Psoas muscle (tissue), 7 donors: ENCODE measurements at regions not wholly inside any gene's neighbourhood (a gene's known extent, or its start where the extent isn't known, plus 50 kb on each side); places are given as distances from the start of the nearest gene placed in this dataset.

Experiments
- ATAC-seq, 4 donors: fragments of 200-7000 bp; cut with Tn5 transposase; one replicate each; pipeline ENCODE4 v1.9.1; 2020; ENCODE audit warnings: moderate library complexity in 3 of 4, mild to moderate bottlenecking in 2 of 4
- DNase-seq, 2 donors: peaks; one replicate each; pipeline ENCODE4 v3.0.0-alpha.2; 2020
- H3K27ac ChIP-seq: fragments of 200-600 bp; one replicate; pipeline ENCODE4 v1.8.0; 2022
- H3K27me3 ChIP-seq, 3 donors: fragments of 200-600 bp in 1 of 3; one replicate each; pipeline versions ENCODE4 v1.6.1 to v1.8.0; 2013 to 2022; ENCODE audit warnings: low read length in 2 of 3, mild to moderate bottlenecking in 2 of 3, moderate library complexity in 1 of 3; ENCODE audit not compliant: insufficient read depth in 3 of 3
- H3K36me3 ChIP-seq, 2 donors: fragments of 200-600 bp in 1 of 2; one replicate each; pipeline versions ENCODE4 v1.6.1 to v1.8.0; 2013 to 2022; ENCODE audit warnings: low read depth in 1 of 2, mild to moderate bottlenecking in 1 of 2, moderate library complexity in 1 of 2; ENCODE audit not compliant: insufficient read depth in 1 of 2
- H3K4me1 ChIP-seq: fragments of 200-600 bp; one replicate; pipeline ENCODE4 v1.8.0; 2022
- H3K4me3 ChIP-seq: fragments of 200-600 bp; one replicate; pipeline ENCODE4 v1.8.0; 2022; ENCODE audit warnings: mild to moderate bottlenecking
- H3K9me3 ChIP-seq: fragments of 200-600 bp; one replicate; pipeline ENCODE4 v1.8.0; 2022
- WGBS, 3 donors: extraction: QIAGEN DNeasy Blood & Tissue Kit; methylation state at CpG; one replicate each; pipeline versions ENCODE4 v1.1.6 to v1.1.7; 2013; 5-methylcytosine and 5-hydroxymethylcytosine counted together
- intact Hi-C, 2 donors: fragments of 100-400 bp; cut with DNase I; formaldehyde crosslinking; loops; one replicate each; pipeline versions ENCODE4 v1.11.0 to v1.14.2; 2022
- TF ChIP-seq, protein P1 (sequence below): fragments of 200-600 bp; IDR thresholded peaks from one replicate; pipeline ENCODE4 v1.8.0; 2022; ENCODE audit warnings: antibody characterized with exemption
- donor health status: healthy with polysubstance abuse.
- donor health status: DM: no; HTN: no; CAD: no; lungs with moderate emphysema.
- donor health status: Bipolar disorder and iron deficiency.
- donor health status: healthy.
- donor health status: DM: yes; HTN: yes; CAD: no.
- donor health status: DM: no; HTN: no; CAD: no.
- donor health status: DM: yes; HTN: yes; CAD: no.

DNA sequence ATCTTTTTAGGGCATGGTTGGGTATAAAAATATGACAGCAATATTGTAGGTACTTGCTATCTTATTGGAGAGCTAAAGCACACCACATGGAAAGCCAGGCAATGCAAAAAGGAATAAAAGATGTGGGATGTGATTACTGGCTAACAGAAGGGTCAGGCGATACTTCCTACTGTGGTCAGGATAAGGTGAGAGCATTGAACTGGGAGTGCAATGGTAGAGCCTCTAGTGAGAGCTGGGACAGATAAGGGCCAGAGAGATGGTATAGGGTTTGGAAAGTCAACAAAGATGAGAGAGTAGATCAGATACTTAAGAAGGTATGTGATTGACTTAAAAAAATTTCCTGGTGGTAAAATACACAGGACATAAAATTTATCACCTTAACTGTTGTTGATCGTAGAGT, 160.7 kb upstream of the MAN1A1 start:
- 89 to 97% (median 94%) methylated on average over 2 of the region's 2 CpGs for WGBS, 3 donors
- intact Hi-C loops = no loop called here
- no peak for ATAC-seq
- Histone ChIP-seq H3K36me3 (no peaks in the 10 kb centered on the region), H3K9me3 (no peaks in the 10 kb centered on the region), H3K4me1 (no peaks in the 10 kb centered on the region), H3K27me3 (no peaks in the 10 kb centered on the region), H3K4me3 (no peak overlapping the region), H3K27ac (no peak overlapping the region)
- TF ChIP-seq, protein P1, sequence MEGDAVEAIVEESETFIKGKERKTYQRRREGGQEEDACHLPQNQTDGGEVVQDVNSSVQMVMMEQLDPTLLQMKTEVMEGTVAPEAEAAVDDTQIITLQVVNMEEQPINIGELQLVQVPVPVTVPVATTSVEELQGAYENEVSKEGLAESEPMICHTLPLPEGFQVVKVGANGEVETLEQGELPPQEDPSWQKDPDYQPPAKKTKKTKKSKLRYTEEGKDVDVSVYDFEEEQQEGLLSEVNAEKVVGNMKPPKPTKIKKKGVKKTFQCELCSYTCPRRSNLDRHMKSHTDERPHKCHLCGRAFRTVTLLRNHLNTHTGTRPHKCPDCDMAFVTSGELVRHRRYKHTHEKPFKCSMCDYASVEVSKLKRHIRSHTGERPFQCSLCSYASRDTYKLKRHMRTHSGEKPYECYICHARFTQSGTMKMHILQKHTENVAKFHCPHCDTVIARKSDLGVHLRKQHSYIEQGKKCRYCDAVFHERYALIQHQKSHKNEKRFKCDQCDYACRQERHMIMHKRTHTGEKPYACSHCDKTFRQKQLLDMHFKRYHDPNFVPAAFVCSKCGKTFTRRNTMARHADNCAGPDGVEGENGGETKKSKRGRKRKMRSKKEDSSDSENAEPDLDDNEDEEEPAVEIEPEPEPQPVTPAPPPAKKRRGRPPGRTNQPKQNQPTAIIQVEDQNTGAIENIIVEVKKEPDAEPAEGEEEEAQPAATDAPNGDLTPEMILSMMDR = no peak
- no peak for DNase-seq

DNA sequence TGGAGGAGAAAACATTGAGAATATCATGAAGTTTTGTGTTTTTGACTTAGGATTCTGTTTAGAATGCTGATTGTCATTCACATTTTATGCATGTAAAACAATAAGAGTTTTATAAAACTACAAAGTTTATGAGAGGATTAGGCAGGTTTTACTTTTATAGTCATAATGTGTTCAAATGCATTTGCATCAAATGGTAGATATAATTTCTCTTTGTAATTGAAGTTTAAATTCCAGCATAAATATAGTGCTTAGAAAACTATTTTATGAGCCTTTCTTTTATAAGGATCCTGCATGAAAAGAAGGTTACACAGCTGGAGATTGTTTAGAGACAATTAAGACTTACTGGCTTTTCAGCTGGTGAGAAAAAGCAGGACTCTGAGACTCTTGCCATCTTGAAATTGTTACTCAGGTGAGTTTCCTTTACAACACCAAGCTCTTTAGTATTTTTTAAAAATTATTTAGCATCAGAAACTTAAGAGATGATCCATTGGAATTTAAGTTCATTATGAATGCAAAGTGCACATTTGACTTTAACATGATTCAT, 157.1 kb upstream of the MAN1A1 start:
- H3K4me1 ChIP-seq = no peaks in the 10 kb centered on the region
- ATAC-seq (no peak), DNase-seq (no peak)
- no peak overlapping the region for H3K4me3 ChIP-seq
- intact Hi-C loops = no loop called here
- TF ChIP-seq, protein P1 = no peak
- no peak overlapping the region for H3K27ac ChIP-seq
- no peaks in the 10 kb centered on the region for H3K9me3 ChIP-seq
- no peaks in the 10 kb centered on the region for H3K27me3 ChIP-seq
- H3K36me3 ChIP-seq = no peaks in the 10 kb centered on the region

DNA sequence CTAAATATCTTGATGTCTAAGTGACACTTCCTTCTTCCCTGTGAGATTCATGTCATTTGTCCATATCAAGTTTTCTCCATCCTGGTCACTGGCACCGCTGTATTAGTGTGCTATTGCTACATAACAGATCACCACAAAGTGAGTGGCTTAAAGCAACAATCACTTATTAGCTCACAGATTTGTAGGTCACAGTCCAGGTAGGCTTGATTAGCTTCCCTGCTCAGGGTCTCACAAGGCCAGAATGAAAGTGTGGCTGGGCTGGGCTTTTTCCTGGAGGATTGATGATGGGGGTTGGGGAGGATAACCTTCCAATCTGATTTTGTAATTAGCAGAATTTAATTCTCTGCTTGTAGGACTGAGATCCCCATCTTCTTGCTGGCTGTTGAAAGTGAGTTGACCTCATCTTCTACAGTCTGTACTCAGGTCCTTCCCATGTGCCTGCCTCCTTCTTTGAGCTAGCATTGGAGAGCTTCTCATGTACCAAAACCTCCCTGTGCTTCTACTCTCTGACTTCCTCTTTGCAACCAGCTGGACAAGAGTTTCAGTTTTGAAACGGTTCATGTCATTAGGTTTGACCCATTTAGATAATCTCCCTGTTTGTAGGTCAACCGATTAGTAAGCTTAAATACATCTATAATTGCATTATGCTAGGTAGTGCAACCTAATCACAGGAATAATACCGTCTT, 152.4 kb upstream of the MAN1A1 start:
- no peaks in the 10 kb centered on the region for H3K4me1 ChIP-seq
- H3K27ac ChIP-seq = no peak overlapping the region
- no peak for DNase-seq
- no peaks in the 10 kb centered on the region for H3K9me3 ChIP-seq
- H3K36me3 ChIP-seq = no peaks in the 10 kb centered on the region
- no peak overlapping the region for H3K4me3 ChIP-seq
- TF ChIP-seq, protein P1 = no peak
- ATAC-seq = no peak
- 66 to 68% (median 67%) methylated on average over 4 of the region's 4 CpGs for WGBS, 3 donors
- H3K27me3 ChIP-seq = no peaks in the 10 kb centered on the region
- intact Hi-C loops = no loop called here

DNA sequence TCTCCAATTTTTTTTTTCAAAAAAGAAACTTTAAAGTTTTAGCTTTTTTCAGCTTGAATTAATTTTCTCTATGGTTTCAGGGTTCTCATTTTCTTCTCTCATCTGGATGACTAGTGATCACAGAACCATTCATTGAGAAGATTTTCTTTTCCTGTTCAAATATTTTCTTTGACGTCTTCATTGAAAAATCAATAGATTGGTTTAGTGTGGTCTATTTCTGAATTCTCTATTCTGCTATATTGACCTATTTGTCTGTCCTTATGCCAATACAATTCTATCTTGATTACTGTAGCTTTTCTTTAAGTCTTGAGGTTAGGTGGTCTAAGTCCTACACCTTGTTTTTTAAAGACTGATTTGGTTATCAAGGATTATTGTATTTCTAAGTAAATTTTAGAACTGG, 150.2 kb upstream of the MAN1A1 start:
- H3K36me3 ChIP-seq = no peaks in the 10 kb centered on the region
- TF ChIP-seq, protein P1 = no peak
- no peaks in the 10 kb centered on the region for H3K9me3 ChIP-seq
- no peaks in the 10 kb centered on the region for H3K4me1 ChIP-seq
- 93 to 100% (median 94%) methylated on average over 1 of the region's 1 CpG for WGBS, 3 donors
- no peak overlapping the region for H3K27ac ChIP-seq
- no peak overlapping the region for H3K4me3 ChIP-seq
- DNase-seq (no peak), ATAC-seq (no peak)
- intact Hi-C loops = no loop called here
- H3K27me3 ChIP-seq = no peaks in the 10 kb centered on the region
